GM10248 (cell line): ENCODE measurements at regions not wholly inside any gene's neighbourhood (a gene's known extent, or its start where the extent isn't known, plus 50 kb on each side); places are given as distances from the start of the nearest gene placed in this dataset.
A peak's percentile ranks its signal among the peaks of the same experiment; 100 is the strongest.

Source experiments
- CTCF ChIA-PET: fragments of 300-600 bp; sonication (Branson Sonifier 250); formaldehyde crosslinking; extraction: SDS; loops from one replicate; lab custom pipeline; 2021; ENCODE audit warnings: antibody characterized with exemption; lab: Yijun Ruan, JAX
- POLR2A ChIA-PET: fragments of 350-650 bp; sonication (Branson Sonifier 250); formaldehyde crosslinking; extraction: SDS; loops from one replicate; lab custom pipeline; 2020; ENCODE audit warnings: antibody characterized with exemption; lab: Yijun Ruan, JAX
- DNase-seq: peaks from one replicate; pipeline ENCODE4 v3.0.0; 2012; ENCODE audit errors: extremely low spot score
- CTCF ChIP-seq: IDR thresholded peaks from 2 replicates; pipeline ENCODE4 v1.5.1; 2012; ENCODE audit warnings: mild to moderate bottlenecking, low read depth; ENCODE audit errors: extremely low read depth, missing control alignments, control extremely low read depth

- TF ChIP-seq CTCF, result peak; percentile 9
- ChIA-PET POLR2A (no interaction called here), CTCF (interaction anchor here (1.0 to 2.1 kb wide), 4 partner anchors 12 to 35 kb away, joined by 3 to 4 read pairs (median 3); no protein-coding TSS in a partner anchor)
- DNase-seq, result no peak
Measured at GRCh38 chr10:121662945-121663917, 65.0 kb upstream of the FGFR2 start.

DNA sequence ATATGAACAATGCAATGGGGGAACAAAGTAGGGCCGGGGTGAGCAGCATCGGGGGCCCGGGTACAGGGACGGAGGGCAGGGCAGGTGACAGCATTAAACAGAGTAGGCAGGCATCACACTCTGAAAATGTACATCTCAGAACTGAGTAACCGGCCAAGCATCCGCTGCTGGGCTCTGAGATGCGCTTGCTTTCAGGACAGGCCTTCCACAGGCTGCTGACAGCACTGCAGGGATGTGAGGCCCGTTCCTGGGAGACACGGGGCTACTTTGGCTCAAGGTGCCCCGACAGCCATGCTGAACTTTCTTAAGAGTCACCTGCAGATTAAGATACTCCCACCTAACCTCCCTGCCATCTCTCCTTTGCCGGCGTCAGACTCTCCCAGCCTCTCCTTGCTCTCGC, 64.3 kb upstream of the FGFR2 start:
- ChIA-PET POLR2A (no interaction called here), CTCF (interaction anchor here (1.0 to 2.1 kb wide), 2 partner anchors 13 to 18 kb away, joined by 3 to 4 read pairs; no protein-coding TSS in a partner anchor)
- DNase-seq, result no peak
- TF ChIP-seq CTCF, result no peak

DNA sequence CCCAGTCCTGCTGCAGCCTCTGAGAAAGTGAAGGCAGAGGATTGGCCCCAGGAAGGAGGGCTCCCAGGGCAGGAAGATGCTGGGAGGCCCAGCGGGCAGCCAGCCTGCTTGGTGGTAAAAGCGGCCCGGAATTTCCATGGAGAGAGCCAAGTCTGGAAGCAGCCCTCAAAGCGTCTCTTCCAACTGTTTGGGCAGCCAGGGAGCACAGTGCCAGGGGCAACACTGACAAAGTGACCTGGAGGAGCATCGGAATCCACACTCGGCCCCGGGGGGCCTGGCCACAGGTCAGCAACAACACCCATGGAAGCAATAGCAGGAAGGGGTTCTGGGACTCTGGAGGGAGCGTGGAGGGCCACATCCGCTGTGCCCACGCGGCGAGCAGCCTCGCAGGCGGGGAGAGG, 63.2 kb upstream of the FGFR2 start:
- ChIA-PET CTCF (no interaction called here), POLR2A (no interaction called here)
- DNase-seq, result no peak

DNA sequence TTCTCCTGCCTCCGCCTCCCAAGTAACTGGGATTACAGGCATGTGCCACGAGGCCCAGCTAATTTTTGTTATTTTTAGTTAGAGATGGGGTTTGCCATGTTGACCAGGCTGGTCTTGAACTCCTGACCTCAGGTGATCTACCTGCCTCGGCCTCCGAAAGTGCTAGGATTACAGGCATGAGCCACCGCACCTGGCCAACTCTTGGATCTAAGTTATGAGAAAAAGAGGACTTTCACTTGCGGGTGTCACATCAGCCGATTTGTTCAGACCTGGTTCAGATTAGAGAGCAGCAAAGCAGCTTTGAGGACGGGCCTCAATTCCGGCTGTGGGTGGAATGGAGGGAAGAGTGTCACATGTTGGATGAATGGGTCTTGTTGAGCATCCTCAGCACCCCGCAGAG, 61.0 kb upstream of the FGFR2 start:
- POLR2A ChIA-PET, result no interaction called here
- CTCF ChIA-PET, result interaction anchor here (1.1 kb wide), 1 partner anchor 37 kb away, joined by 3 read pairs; no protein-coding TSS in a partner anchor
- no peak for TF ChIP-seq CTCF
- no peak for DNase-seq

More for the DNA sequence above, 63.2 kb upstream of the FGFR2 start:
- TF ChIP-seq CTCF, result no peak

GRCh38 chr10:121658611-121659010, 60.4 kb upstream of the FGFR2 start:
- ChIA-PET POLR2A (no interaction called here), CTCF (interaction anchor here (1.1 kb wide), 1 partner anchor 38 kb away, joined by 3 read pairs; no protein-coding TSS in a partner anchor)
- no peak for TF ChIP-seq CTCF
- DNase-seq, result no peak

DNA sequence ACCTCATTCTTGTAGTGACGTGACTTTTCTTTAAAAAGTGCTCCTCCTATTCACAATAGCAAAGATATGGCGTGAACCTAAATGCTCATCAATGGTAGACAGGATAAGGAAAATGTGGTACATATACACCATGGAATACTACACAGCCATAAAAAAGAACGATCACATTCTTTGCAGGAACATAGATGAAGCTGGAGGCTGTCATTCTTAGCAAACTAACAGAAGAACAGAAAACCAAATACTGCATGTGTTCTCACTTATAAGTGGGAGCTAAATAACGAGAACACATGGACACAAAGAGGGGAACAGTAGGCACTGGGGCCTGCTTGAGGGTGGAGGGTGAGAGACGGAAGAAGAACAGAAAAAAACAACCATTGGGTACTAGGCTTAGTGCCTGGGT, 59.9 kb upstream of the FGFR2 start:
- ChIA-PET POLR2A (no interaction called here), CTCF (interaction anchor here (1.0 kb wide), 1 partner anchor 20 kb away, joined by 3 read pairs; no protein-coding TSS in a partner anchor)
- no peak for TF ChIP-seq CTCF
- no peak for DNase-seq
